ENCODE measurements at regions not wholly inside any gene's neighbourhood (a gene's known extent, or its start where the extent isn't known, plus 50 kb on each side); places are given as distances from the start of the nearest gene placed in this dataset.

GRCh38 chr22:22092974-22093373 lies 110.4 kb upstream of the TOP3B start:
- Histone ChIP-seq H3K27me3 (ENCODE audit: control insufficient read depth in 1 of 2, insufficient read depth in 2 of 2, low read length in 2 of 2) (peaks cover 13 to 19% of the 10 kb centered on the region in 2 experiments), H3K4me1 (ENCODE audit: insufficient read depth, low read length) (no peaks in the 10 kb centered on the region), H3K27ac (ENCODE audit: low read depth in 1 of 2, low read length in 2 of 2) (no peak overlapping the region), H3K36me3 (ENCODE audit: insufficient read depth, low read length) (no peaks in the 10 kb centered on the region), H3K9me3 (ENCODE audit: control insufficient read depth in 1 of 2, insufficient read depth in 1 of 2, low read length in 2 of 2) (no peaks in the 10 kb centered on the region), H3K4me3 (ENCODE audit: low read length) (no peak overlapping the region)
- ChIA-PET CTCF (no interaction called here), POLR2A (no interaction called here)
- DNase-seq (no peak), ATAC-seq (ENCODE audit: poor library complexity) (no peak)
- no peak overlapping the region for H3K4me3 Mint-ChIP-seq
- no peaks in the 10 kb centered on the region for H3K36me3 Mint-ChIP-seq (ENCODE audit: low read depth)
- TF ChIP-seq CTCF (IDR thresholded peaks at IDR 0.05) = no peak
- intact Hi-C loops (cut with DNase I, micrococcal nuclease) = no loop called here
- peaks cover 78% of the 10 kb centered on the region for H3K27me3 Mint-ChIP-seq
- no peak overlapping the region for H3K27ac Mint-ChIP-seq
- no peaks in the 10 kb centered on the region for H3K9me3 Mint-ChIP-seq
- no peaks in the 10 kb centered on the region for H3K4me1 Mint-ChIP-seq (ENCODE audit: low read depth)

GRCh38 chr22:22092101-22092500 lies 109.5 kb upstream of the TOP3B start:
- TF ChIP-seq CTCF (IDR thresholded peaks at IDR 0.05) = no peak
- H3K4me1 ChIP-seq (ENCODE audit: insufficient read depth, low read length) = no peaks in the 10 kb centered on the region
- H3K27ac Mint-ChIP-seq = no peak overlapping the region
- H3K27me3 ChIP-seq (ENCODE audit: control insufficient read depth in 1 of 2, insufficient read depth in 2 of 2, low read length in 2 of 2) = peaks cover 13 to 19% of the 10 kb centered on the region in 2 experiments
- no peak overlapping the region for H3K27ac ChIP-seq (ENCODE audit: low read depth in 1 of 2, low read length in 2 of 2)
- H3K4me1 Mint-ChIP-seq (ENCODE audit: low read depth) = no peaks in the 10 kb centered on the region
- no peak overlapping the region for H3K4me3 Mint-ChIP-seq
- intact Hi-C loops (cut with DNase I, micrococcal nuclease) = no loop called here
- DNase-seq = no peak
- no peaks in the 10 kb centered on the region for H3K36me3 Mint-ChIP-seq (ENCODE audit: low read depth)
- no peaks in the 10 kb centered on the region for H3K9me3 Mint-ChIP-seq
- ChIA-PET POLR2A (no interaction called here), CTCF (interaction anchor here (0.7 kb wide), 1 partner anchor 27 kb away, joined by 3 read pairs; no protein-coding TSS in a partner anchor)
- H3K27me3 Mint-ChIP-seq = peaks cover 70% of the 10 kb centered on the region
- no peaks in the 10 kb centered on the region for H3K36me3 ChIP-seq (ENCODE audit: insufficient read depth, low read length)
- no peaks in the 10 kb centered on the region for H3K9me3 ChIP-seq (ENCODE audit: control insufficient read depth in 1 of 2, insufficient read depth in 1 of 2, low read length in 2 of 2)
- no peak overlapping the region for H3K4me3 ChIP-seq (ENCODE audit: low read length)
- no peak for ATAC-seq (ENCODE audit: poor library complexity)

- H3K4me3 Mint-ChIP-seq = no peak overlapping the region
- Histone ChIP-seq H3K4me3 (ENCODE audit: low read length) (no peak overlapping the region), H3K4me1 (ENCODE audit: insufficient read depth, low read length) (no peaks in the 10 kb centered on the region), H3K27me3 (ENCODE audit: control insufficient read depth in 1 of 2, insufficient read depth in 2 of 2, low read length in 2 of 2) (peaks cover 13 to 19% of the 10 kb centered on the region in 2 experiments), H3K36me3 (ENCODE audit: insufficient read depth, low read length) (no peaks in the 10 kb centered on the region), H3K27ac (ENCODE audit: low read depth in 1 of 2, low read length in 2 of 2) (no peak overlapping the region), H3K9me3 (ENCODE audit: control insufficient read depth in 1 of 2, insufficient read depth in 1 of 2, low read length in 2 of 2) (no peaks in the 10 kb centered on the region)
- H3K27me3 Mint-ChIP-seq = peaks cover 66% of the 10 kb centered on the region
- intact Hi-C loops (cut with DNase I, micrococcal nuclease) = no loop called here
- ATAC-seq (ENCODE audit: poor library complexity) (no peak), DNase-seq (no peak)
- H3K9me3 Mint-ChIP-seq = no peaks in the 10 kb centered on the region
- ChIA-PET CTCF (interaction anchor here (0.7 kb wide), 1 partner anchor 28 kb away, joined by 3 read pairs; no protein-coding TSS in a partner anchor), POLR2A (no interaction called here)
- H3K4me1 Mint-ChIP-seq (ENCODE audit: low read depth) = no peaks in the 10 kb centered on the region
- no peak for TF ChIP-seq CTCF (IDR thresholded peaks at IDR 0.05)
- no peaks in the 10 kb centered on the region for H3K36me3 Mint-ChIP-seq (ENCODE audit: low read depth)
- no peak overlapping the region for H3K27ac Mint-ChIP-seq
These were observed 108.9 kb upstream of the TOP3B start for GRCh38 chr22:22091400-22091878.

Measured in CD4-positive, alpha-beta T cell (primary cell).